H1 (cell line): ENCODE measurements at regions not wholly inside any gene's neighbourhood (a gene's known extent, or its start where the extent isn't known, plus 50 kb on each side); places are given as distances from the start of the nearest gene placed in this dataset.

ENCODE experiments used
- CTCF ChIA-PET: fragments of 300-600 bp; sonication (Branson Sonifier 250); formaldehyde crosslinking; loops from one replicate; lab custom pipeline; 2021; ENCODE audit not compliant: partially characterized antibody; lab: Charles Lee
- POLR2A ChIA-PET: fragments of 300-600 bp; sonication (Branson Sonifier 250); formaldehyde crosslinking; loops from one replicate; lab custom pipeline; 2021; ENCODE audit warnings: inconsistent platforms; ENCODE audit not compliant: partially characterized antibody; lab: Charles Lee
- DNase-seq, 2 experiments: peaks; one replicate each; pipeline versions ENCODE4 v3.0.0 to v3.0.0-alpha.2; 2010 to 2022; ENCODE audit warnings: low spot score in 2 of 2, low read depth in 1 of 2, mixed read lengths in 1 of 2
- FAIRE-seq: peaks from 2 replicates; lab custom pipeline; 2011; peaks lifted over from hg19 to GRCh38; lab: Jason Lieb, UNC
- H2AFZ ChIP-seq: 2 replicates; pipeline ENCODE4 v1.8.1; 2012; ENCODE audit warnings: low read length, inconsistent platforms
- H2AK5ac ChIP-seq: 2 replicates; pipeline ENCODE4 v1.6.1; 2013; ENCODE audit warnings: low read depth, low read length
- H2BK120ac ChIP-seq: replicated peaks from 2 replicates; pipeline ENCODE3; 2013; ENCODE audit warnings: low read depth, low read length, inconsistent platforms
- H2BK12ac ChIP-seq: 2 replicates; pipeline ENCODE4 v1.6.1; 2013; ENCODE audit warnings: low read depth, low read length
- H2BK15ac ChIP-seq: 2 replicates; pipeline ENCODE4 v1.6.1; 2013; ENCODE audit warnings: low read length
- H2BK20ac ChIP-seq: 2 replicates; pipeline ENCODE4 v1.6.1; 2013; ENCODE audit warnings: low read length
- H2BK5ac ChIP-seq: 2 replicates; pipeline ENCODE4 v1.6.1; 2013; ENCODE audit warnings: low read depth, low read length
- H3K14ac ChIP-seq: 2 replicates; pipeline ENCODE4 v1.6.1; 2013; ENCODE audit warnings: inconsistent platforms; ENCODE audit not compliant: insufficient read length
- H3K18ac ChIP-seq: 2 replicates; pipeline ENCODE4 v1.6.1; 2013; ENCODE audit warnings: low read length; ENCODE audit errors: extremely low read depth
- H3K23ac ChIP-seq: 2 replicates; pipeline ENCODE4 v1.6.1; 2013; ENCODE audit warnings: inconsistent platforms; ENCODE audit not compliant: insufficient read length
- H3K23me2 ChIP-seq: 2 replicates; pipeline ENCODE4 v1.6.1; 2013; ENCODE audit warnings: low read depth, low read length
- H3K27ac ChIP-seq: 2 replicates; pipeline ENCODE4 v1.6.1; 2011; ENCODE audit warnings: low read depth, low read length, inconsistent platforms
- H3K27me3 ChIP-seq, 4 experiments: replicated peaks in 1 of 4; 1 replicate in 1 of 4; 2 replicates in 3 of 4; pipeline versions ENCODE4 v1.6.1 to v1.8.1; 2011 to 2013; ENCODE audit warnings: low read length in 3 of 4, mild to moderate bottlenecking in 3 of 4, inconsistent platforms in 2 of 4, mixed read lengths in 2 of 4, moderate library complexity in 1 of 4; ENCODE audit not compliant: control insufficient read depth in 3 of 4, insufficient read depth in 3 of 4; ENCODE audit errors: extremely low read depth in 1 of 4
- H3K36me3 ChIP-seq, 4 experiments: 2 replicates each; pipeline versions ENCODE4 v1.6.1 to v1.8.1; 2011 to 2013; ENCODE audit warnings: mild to moderate bottlenecking in 4 of 4, low read length in 3 of 4, moderate library complexity in 2 of 4, control low read depth in 1 of 4, inconsistent platforms in 1 of 4; ENCODE audit not compliant: insufficient read depth in 4 of 4, control insufficient read depth in 2 of 4
- H3K4ac ChIP-seq: replicated peaks from 2 replicates; pipeline ENCODE3; 2013; ENCODE audit warnings: low read length, low read depth, mixed read lengths, inconsistent platforms; ENCODE audit not compliant: insufficient read length
- H3K4me1 ChIP-seq, 4 experiments: replicated peaks in 1 of 4; 1 replicate in 1 of 4; 2 replicates in 3 of 4; pipeline versions ENCODE4 v1.6.1 to v1.8.1; 2011 to 2013; ENCODE audit warnings: low read length in 3 of 4, inconsistent platforms in 2 of 4, mixed read lengths in 1 of 4; ENCODE audit not compliant: insufficient read depth in 4 of 4, control insufficient read depth in 3 of 4
- H3K4me2 ChIP-seq, 2 experiments: 2 replicates each; pipeline versions ENCODE4 v1.6.1 to v1.8.1; 2011 to 2013; ENCODE audit warnings: low read depth in 2 of 2, low read length in 2 of 2, control low read depth in 1 of 2, inconsistent platforms in 1 of 2, mild to moderate bottlenecking in 1 of 2; ENCODE audit not compliant: insufficient read depth in 1 of 2
- H3K4me3 ChIP-seq, 4 experiments: fragments of 200-600, 300-600 bp in 1 of 4; sonication (generic), shearing (Covaris generic), sonication (Bioruptor Twin) in 1 of 4; 2 replicates each; pipeline versions ENCODE4 v1.5.1 to v1.8.1; 2011 to 2016; ENCODE audit warnings: low read length in 4 of 4, low read depth in 3 of 4, control low read depth in 2 of 4, inconsistent platforms in 2 of 4, mild to moderate bottlenecking in 2 of 4, mixed read lengths in 1 of 4, moderate library complexity in 1 of 4; ENCODE audit not compliant: insufficient read depth in 2 of 4; ENCODE audit errors: extremely low read depth in 1 of 4
- H3K56ac ChIP-seq: replicated peaks from 2 replicates; pipeline ENCODE3; 2013; ENCODE audit warnings: low read depth, mild to moderate bottlenecking, mixed read lengths, low read length, inconsistent platforms; ENCODE audit not compliant: insufficient read length
- H3K79me1 ChIP-seq: 2 replicates; pipeline ENCODE4 v1.6.1; 2013; ENCODE audit warnings: low read depth, low read length, control low read depth
- H3K79me2 ChIP-seq, 2 experiments: 2 replicates each; pipeline versions ENCODE4 v1.6.1 to v1.8.1; 2012 to 2013; ENCODE audit warnings: low read length in 2 of 2, mild to moderate bottlenecking in 2 of 2, inconsistent platforms in 1 of 2; ENCODE audit not compliant: insufficient read depth in 2 of 2, control insufficient read depth in 1 of 2
- H3K9ac ChIP-seq, 4 experiments: replicated peaks in 1 of 4; 1 replicate in 1 of 4; 2 replicates in 3 of 4; pipeline versions ENCODE4 v1.6.1 to v1.8.1; 2011 to 2013; ENCODE audit warnings: low read depth in 3 of 4, low read length in 3 of 4, control low read depth in 2 of 4, mild to moderate bottlenecking in 2 of 4, moderate library complexity in 2 of 4, inconsistent platforms in 1 of 4; ENCODE audit errors: extremely low read depth in 1 of 4
- H3K9me3 ChIP-seq, 2 experiments: 2 replicates each; pipeline versions ENCODE4 v1.6.1 to v1.8.1; 2012 to 2013; ENCODE audit warnings: mild to moderate bottlenecking in 2 of 2, moderate library complexity in 2 of 2, control low read depth in 1 of 2, inconsistent platforms in 1 of 2, low read depth in 1 of 2, low read length in 1 of 2, mixed read lengths in 1 of 2; ENCODE audit not compliant: insufficient read depth in 2 of 2
- H4K20me1 ChIP-seq, 2 experiments: replicated peaks in 1 of 2; 2 replicates each; pipeline versions ENCODE3 to v1.8.1; 2011 to 2013; ENCODE audit warnings: inconsistent platforms in 2 of 2, low read length in 2 of 2, mild to moderate bottlenecking in 1 of 2; ENCODE audit not compliant: insufficient read depth in 2 of 2, control insufficient read depth in 1 of 2
- H4K5ac ChIP-seq: 2 replicates; pipeline ENCODE4 v1.6.1; 2013; ENCODE audit warnings: low read length, low read depth, mixed read lengths, inconsistent platforms; ENCODE audit not compliant: insufficient read length
- H4K8ac ChIP-seq: 2 replicates; pipeline ENCODE4 v1.8.0; 2013; ENCODE audit warnings: mild to moderate bottlenecking, moderate library complexity, low read length, inconsistent platforms; ENCODE audit not compliant: insufficient read depth; ENCODE audit errors: extremely low read depth
- H4K91ac ChIP-seq: replicated peaks from 2 replicates; pipeline ENCODE3; 2013; ENCODE audit warnings: low read length, mixed read lengths, inconsistent platforms; ENCODE audit not compliant: insufficient read length
- ATF2 ChIP-seq: IDR thresholded peaks from 2 replicates; pipeline ENCODE4 v1.6.1; 2012; ENCODE audit warnings: low read length, inconsistent platforms
- CTCF ChIP-seq, 3 experiments: IDR thresholded peaks; 1 replicate in 2 of 3; 2 replicates in 1 of 3; pipeline versions ENCODE4 v1.5.1 to v1.6.1; 2011; ENCODE audit warnings: low read length in 3 of 3, mild to moderate bottlenecking in 3 of 3, inconsistent platforms in 2 of 3, low read depth in 1 of 3, moderate library complexity in 1 of 3; ENCODE audit not compliant: insufficient read depth in 1 of 3; ENCODE audit errors: control extremely low read depth in 1 of 3
- WGBS, 2 experiments: shearing (Covaris generic) in 1 of 2; methylation state at CpG; one replicate each; pipeline versions ENCODE4 v1.1.6 to v1.1.7; 2013 to 2015; ENCODE audit warnings: low lambda C conversion rate in 2 of 2, mixed read lengths in 2 of 2, inconsistent platforms in 1 of 2, low coverage in 1 of 2, missing lambda C conversion rate in 1 of 2; ENCODE audit not compliant: insufficient replicate concordance in 2 of 2, insufficient coverage in 1 of 2, insufficient read length in 1 of 2; ENCODE audit errors: extremely low coverage in 1 of 2, missing lambda C conversion rate in 1 of 2; 5-methylcytosine and 5-hydroxymethylcytosine counted together

- Histone ChIP-seq H3K14ac (no peak overlapping the region), H2BK15ac (no peak overlapping the region)
These were observed 1069.5 kb downstream of the VRK1 start for GRCh38 chr14:97866664-97867063.

More at GRCh38 chr14:97866664-97867063, 1069.5 kb downstream of the VRK1 start:
- Histone ChIP-seq H2BK12ac (no peak overlapping the region), H3K4me2 (no peak overlapping the region), H3K27me3 (no peaks in the 10 kb centered on the region), H3K56ac (no peak overlapping the region), H4K5ac (no peak overlapping the region), H3K9me3 (no peaks in the 10 kb centered on the region; a peak in 1 of 4 replicates), H2AFZ (no peak overlapping the region), H2BK5ac (no peak overlapping the region), H3K79me1 (no peaks in the 10 kb centered on the region), H3K18ac (no peak overlapping the region), H4K8ac (no peak overlapping the region), H3K9ac (no peak overlapping the region), H3K79me2 (no peaks in the 10 kb centered on the region), H3K36me3 (no peaks in the 10 kb centered on the region), H2AK5ac (no peak overlapping the region), H4K91ac (no peak overlapping the region), H3K27ac (no peak overlapping the region), H3K4ac (no peak overlapping the region), H2BK120ac (no peak overlapping the region), H3K4me1 (no peaks in the 10 kb centered on the region), H3K23ac (no peak overlapping the region), H2BK20ac (no peak overlapping the region), H3K4me3 (no peak overlapping the region), H4K20me1 (no peaks in the 10 kb centered on the region), H3K23me2 (no peaks in the 10 kb centered on the region; the same call in 1 of the 2 replicates)
- CTCF ChIA-PET: no interaction called here
- DNase-seq (no peak), FAIRE-seq (no peak)
- WGBS, 2 experiments: 86% methylated on average over 5 of the region's 5 CpGs; no CpG with 5 or more reads in 1 of the 2 experiments
- POLR2A ChIA-PET: no interaction called here
- TF ChIP-seq ATF2: peak; percentile 61; the same call in 1 of the 2 replicates
- TF ChIP-seq CTCF (IDR thresholded peaks at IDR 0.05; ENCODE audit: control extremely low read depth in 1 of 3, insufficient read depth in 1 of 3, low read depth in 1 of 3, low read length in 3 of 3): no peak
